LNCAP (cell line): ENCODE measurements at regions not wholly inside any gene's neighbourhood (a gene's known extent, or its start where the extent isn't known, plus 50 kb on each side); places are given as distances from the start of the nearest gene placed in this dataset.

Experiments
- TF ChIP-seq, protein P1 (sequence below): fragments of 450-650 bp; IDR thresholded peaks from 2 replicates; pipeline ENCODE4 v1.5.1; 2017; ENCODE audit warnings: mild to moderate bottlenecking

DNA sequence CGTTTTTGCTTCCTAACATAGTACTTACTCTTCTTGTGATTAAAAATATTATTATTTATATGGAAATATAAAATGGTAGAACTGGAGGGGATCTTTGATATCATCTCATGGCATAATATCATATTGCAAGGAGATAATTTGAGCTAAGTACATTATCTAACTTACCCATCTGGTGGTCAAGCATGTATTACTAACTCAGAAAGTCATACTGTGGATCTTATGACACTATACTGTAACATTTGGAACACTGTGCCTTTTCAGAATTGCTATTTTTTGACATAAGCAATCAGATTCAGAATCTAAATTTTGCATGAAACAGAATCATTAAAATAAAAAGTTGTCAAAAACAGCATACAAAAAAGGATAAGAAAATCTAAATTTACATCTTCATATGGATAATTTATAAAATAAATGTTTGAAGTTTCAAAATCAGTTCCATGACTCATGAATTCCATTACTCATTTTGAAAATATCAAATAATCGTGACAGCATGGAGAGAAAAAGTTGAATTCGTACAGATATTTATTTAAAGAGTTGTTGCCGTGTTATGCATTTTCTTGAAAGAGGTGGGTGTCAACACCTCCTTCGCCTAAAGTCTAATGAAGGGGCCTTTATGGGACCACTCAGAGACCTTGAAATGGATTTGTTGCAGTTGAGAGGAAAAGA lies 928.1 kb downstream of the PDHA2 start:
- TF ChIP-seq, protein P1, sequence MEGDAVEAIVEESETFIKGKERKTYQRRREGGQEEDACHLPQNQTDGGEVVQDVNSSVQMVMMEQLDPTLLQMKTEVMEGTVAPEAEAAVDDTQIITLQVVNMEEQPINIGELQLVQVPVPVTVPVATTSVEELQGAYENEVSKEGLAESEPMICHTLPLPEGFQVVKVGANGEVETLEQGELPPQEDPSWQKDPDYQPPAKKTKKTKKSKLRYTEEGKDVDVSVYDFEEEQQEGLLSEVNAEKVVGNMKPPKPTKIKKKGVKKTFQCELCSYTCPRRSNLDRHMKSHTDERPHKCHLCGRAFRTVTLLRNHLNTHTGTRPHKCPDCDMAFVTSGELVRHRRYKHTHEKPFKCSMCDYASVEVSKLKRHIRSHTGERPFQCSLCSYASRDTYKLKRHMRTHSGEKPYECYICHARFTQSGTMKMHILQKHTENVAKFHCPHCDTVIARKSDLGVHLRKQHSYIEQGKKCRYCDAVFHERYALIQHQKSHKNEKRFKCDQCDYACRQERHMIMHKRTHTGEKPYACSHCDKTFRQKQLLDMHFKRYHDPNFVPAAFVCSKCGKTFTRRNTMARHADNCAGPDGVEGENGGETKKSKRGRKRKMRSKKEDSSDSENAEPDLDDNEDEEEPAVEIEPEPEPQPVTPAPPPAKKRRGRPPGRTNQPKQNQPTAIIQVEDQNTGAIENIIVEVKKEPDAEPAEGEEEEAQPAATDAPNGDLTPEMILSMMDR, result no peak

GRCh38 chr4:96775501-96775900 lies 935.6 kb downstream of the PDHA2 start:
- TF ChIP-seq, protein P1, result no peak

DNA sequence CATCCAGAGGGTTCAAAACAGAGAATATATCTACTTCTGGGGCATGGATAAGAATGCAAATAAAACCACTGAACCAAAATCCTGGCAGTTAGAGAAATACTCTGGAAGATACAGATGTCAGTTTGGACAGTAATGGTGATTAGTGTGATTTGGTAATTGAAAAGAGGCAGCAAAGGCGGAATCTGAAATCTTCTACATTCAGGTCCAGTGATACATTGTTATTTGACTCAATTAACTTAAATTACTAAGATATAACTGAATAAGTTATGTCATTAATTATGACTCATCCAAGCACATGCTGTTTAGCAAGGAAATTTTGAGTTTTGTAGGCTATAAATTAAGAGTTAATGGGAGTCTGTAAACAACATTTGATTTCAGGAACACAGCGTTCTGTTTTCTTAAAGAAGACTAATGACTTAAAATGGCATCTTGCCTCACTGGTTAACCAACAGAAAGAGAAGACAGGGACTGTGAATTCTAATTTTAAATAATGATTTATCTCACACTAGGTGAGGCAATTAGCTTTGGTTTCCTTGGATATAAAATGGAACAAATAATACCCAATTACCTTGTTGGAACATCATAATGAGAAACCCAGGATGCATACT lies 937.1 kb downstream of the PDHA2 start:
- TF ChIP-seq, protein P1, result no peak

DNA sequence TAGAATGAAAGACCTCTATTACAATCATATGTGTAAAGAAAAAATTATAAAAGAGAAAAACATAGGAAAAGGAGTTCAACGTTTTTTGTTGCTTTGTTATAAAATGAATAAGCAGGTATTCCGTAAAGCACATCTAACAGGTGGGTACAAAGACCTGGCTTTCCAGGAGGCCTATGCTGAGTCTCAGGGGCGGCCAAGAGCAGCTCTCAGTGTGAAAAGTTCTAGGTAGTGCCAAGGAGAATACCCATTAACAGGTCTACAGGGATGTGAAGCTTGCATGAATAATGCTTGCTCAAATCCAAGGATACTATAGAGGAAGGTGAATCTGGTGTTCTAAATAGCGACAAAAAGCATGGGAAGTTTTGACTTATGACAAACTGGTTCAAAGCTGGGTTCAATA lies 944.4 kb downstream of the PDHA2 start:
- TF ChIP-seq, protein P1, result no peak

DNA sequence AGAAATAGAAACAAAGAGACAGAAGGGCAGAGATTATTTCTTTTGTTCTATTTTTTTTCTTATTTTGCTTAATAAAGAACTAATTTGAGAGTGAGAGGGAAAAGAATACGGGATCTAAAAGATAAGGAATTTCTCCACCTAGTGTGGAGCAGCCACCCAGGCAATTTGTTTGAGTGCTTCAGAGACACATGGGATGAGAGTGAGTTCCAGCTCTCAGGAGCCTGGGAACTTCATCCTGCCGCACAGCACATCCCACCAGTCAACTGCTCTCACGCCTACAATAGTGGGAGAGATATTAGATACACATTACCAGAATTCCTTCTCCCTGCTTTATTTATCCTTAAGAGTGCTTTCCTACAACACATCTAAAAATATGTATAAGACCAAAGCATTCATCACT lies 946.4 kb downstream of the PDHA2 start:
- TF ChIP-seq, protein P1, result no peak

DNA sequence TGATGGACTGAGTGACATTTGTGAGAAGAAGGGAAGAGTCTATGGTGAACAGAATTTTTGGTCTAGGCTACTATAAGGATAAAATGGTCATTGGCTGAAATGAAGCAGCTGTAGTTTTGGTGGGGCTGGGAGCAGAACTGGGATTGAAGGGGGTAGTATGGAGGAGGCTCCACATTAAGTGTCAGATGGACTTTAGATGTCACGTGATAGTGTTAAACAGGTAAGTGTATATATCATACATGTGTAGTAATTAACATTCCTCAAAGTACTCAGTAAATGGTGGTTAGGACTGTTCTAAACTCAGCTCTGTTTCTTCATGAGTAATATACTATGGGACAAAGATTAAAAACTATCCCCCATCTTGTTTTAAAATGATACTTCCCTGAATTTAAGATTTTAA lies 947.9 kb downstream of the PDHA2 start:
- TF ChIP-seq, protein P1, result no peak

GRCh38 chr4:96809563-96809962 lies 969.7 kb downstream of the PDHA2 start:
- TF ChIP-seq, protein P1, result no peak
